ENCODE measurements at regions not wholly inside any gene's neighbourhood (a gene's known extent, or its start where the extent isn't known, plus 50 kb on each side); places are given as distances from the start of the nearest gene placed in this dataset.
"Not testable (repeated sequence)": the region's sequence is repeated elsewhere in the genome, so short reads cannot be mapped to it uniquely, and the experiment has no call there.

GRCh38 chr7:66522518-66522917 is 106.2 kb upstream of the KCTD7 start:
- no peak for TF ChIP-seq FOXP2 (optimal IDR thresholded peaks at IDR 0.05; ENCODE audit: control extremely low read depth, extremely low read length, insufficient read depth)
- no peak for TF ChIP-seq EZH2 (IDR thresholded peaks at IDR 0.05)
- TF ChIP-seq POLR2AphosphoS5 (IDR thresholded peaks at IDR 0.05; ENCODE audit: borderline replicate concordance, low read depth, low read length): no peak
- H3K36me3 ChIP-seq (ENCODE audit: insufficient read depth, low read length): no peaks in the 10 kb centered on the region
- DNase-seq (ENCODE audit: low read depth, low spot score): no peak
- H3K27ac ChIP-seq: no peak overlapping the region
- H3K9ac ChIP-seq (ENCODE audit: insufficient read length): no peak overlapping the region
- H3K4me3 ChIP-seq: no peak overlapping the region
- no peaks in the 10 kb centered on the region for H3K9me3 ChIP-seq (ENCODE audit: low read depth, low read length)

GRCh38 chr7:66523409-66523808 is 105.3 kb upstream of the KCTD7 start:
- Histone ChIP-seq H3K9ac (ENCODE audit: insufficient read length) (no peak overlapping the region), H3K27ac (no peak overlapping the region), H3K4me3 (no peak overlapping the region), H3K36me3 (ENCODE audit: insufficient read depth, low read length) (no peaks in the 10 kb centered on the region), H3K9me3 (ENCODE audit: low read depth, low read length) (no peaks in the 10 kb centered on the region)
- no peak for DNase-seq (ENCODE audit: low read depth, low spot score)
- TF ChIP-seq FOXP2 (optimal IDR thresholded peaks at IDR 0.05; ENCODE audit: control extremely low read depth, extremely low read length, insufficient read depth) (no peak), EZH2 (IDR thresholded peaks at IDR 0.05) (no peak), POLR2AphosphoS5 (IDR thresholded peaks at IDR 0.05; ENCODE audit: borderline replicate concordance, low read depth, low read length) (no peak)

GRCh38 chr7:66524738-66525137 is 103.9 kb upstream of the KCTD7 start:
- Histone ChIP-seq H3K9ac (ENCODE audit: insufficient read length) (no peak overlapping the region), H3K27ac (no peak overlapping the region), H3K4me3 (no peak overlapping the region), H3K36me3 (ENCODE audit: insufficient read depth, low read length) (no peaks in the 10 kb centered on the region), H3K9me3 (ENCODE audit: low read depth, low read length) (no peaks in the 10 kb centered on the region)
- TF ChIP-seq POLR2AphosphoS5 (IDR thresholded peaks at IDR 0.05; ENCODE audit: borderline replicate concordance, low read depth, low read length): no peak; the same call in 1 of the 2 replicates
- no peak for TF ChIP-seq EZH2 (IDR thresholded peaks at IDR 0.05)
- TF ChIP-seq FOXP2 (optimal IDR thresholded peaks at IDR 0.05; ENCODE audit: control extremely low read depth, extremely low read length, insufficient read depth): no peak
- no peak for DNase-seq (ENCODE audit: low read depth, low spot score)

- not testable (repeated sequence) for H3K9me3 ChIP-seq (ENCODE audit: low read depth, low read length); DNase-seq (ENCODE audit: low read depth, low spot score); H3K4me3 ChIP-seq; H3K9ac ChIP-seq (ENCODE audit: insufficient read length); H3K36me3 ChIP-seq (ENCODE audit: insufficient read depth, low read length); H3K27ac ChIP-seq
Measured at GRCh38 chr7:66526782-66527181, 101.9 kb upstream of the KCTD7 start.

GRCh38 chr7:66528652-66529051 is 100.0 kb upstream of the KCTD7 start:
- Histone ChIP-seq H3K36me3 (ENCODE audit: insufficient read depth, low read length) (no peaks in the 10 kb centered on the region), H3K9ac (ENCODE audit: insufficient read length) (no peak overlapping the region), H3K9me3 (ENCODE audit: low read depth, low read length) (no peaks in the 10 kb centered on the region), H3K27ac (no peak overlapping the region), H3K4me3 (no peak overlapping the region)
- DNase-seq (ENCODE audit: low read depth, low spot score): no peak
- no peak for TF ChIP-seq EZH2 (IDR thresholded peaks at IDR 0.05)
- no peak for TF ChIP-seq POLR2AphosphoS5 (IDR thresholded peaks at IDR 0.05; ENCODE audit: borderline replicate concordance, low read depth, low read length)
- TF ChIP-seq FOXP2 (optimal IDR thresholded peaks at IDR 0.05; ENCODE audit: control extremely low read depth, extremely low read length, insufficient read depth): no peak

- no peak overlapping the region for H3K4me3 ChIP-seq
- TF ChIP-seq POLR2AphosphoS5 (IDR thresholded peaks at IDR 0.05; ENCODE audit: borderline replicate concordance, low read depth, low read length) (no peak), FOXP2 (optimal IDR thresholded peaks at IDR 0.05; ENCODE audit: control extremely low read depth, extremely low read length, insufficient read depth) (no peak), EZH2 (IDR thresholded peaks at IDR 0.05) (no peak)
- no peak overlapping the region for H3K9ac ChIP-seq (ENCODE audit: insufficient read length)
- H3K9me3 ChIP-seq (ENCODE audit: low read depth, low read length): no peaks in the 10 kb centered on the region
- no peaks in the 10 kb centered on the region for H3K36me3 ChIP-seq (ENCODE audit: insufficient read depth, low read length)
- no peak overlapping the region for H3K27ac ChIP-seq
- no peak for DNase-seq (ENCODE audit: low read depth, low spot score)
Measured at GRCh38 chr7:66529883-66530610, 98.6 kb upstream of the KCTD7 start.

- Histone ChIP-seq H3K4me3 (no peak overlapping the region), H3K9ac (ENCODE audit: insufficient read length) (no peak overlapping the region), H3K36me3 (ENCODE audit: insufficient read depth, low read length) (no peaks in the 10 kb centered on the region), H3K9me3 (ENCODE audit: low read depth, low read length) (no peaks in the 10 kb centered on the region), H3K27ac (no peak overlapping the region)
- DNase-seq (ENCODE audit: low read depth, low spot score): no peak
- TF ChIP-seq POLR2AphosphoS5 (IDR thresholded peaks at IDR 0.05; ENCODE audit: borderline replicate concordance, low read depth, low read length) (no peak), FOXP2 (optimal IDR thresholded peaks at IDR 0.05; ENCODE audit: control extremely low read depth, extremely low read length, insufficient read depth) (no peak), EZH2 (IDR thresholded peaks at IDR 0.05) (no peak)
Measured at GRCh38 chr7:66535414-66536329, 93.0 kb upstream of the KCTD7 start.

GRCh38 chr7:66537380-66537779 is 91.3 kb upstream of the KCTD7 start:
- no peaks in the 10 kb centered on the region for H3K36me3 ChIP-seq (ENCODE audit: insufficient read depth, low read length)
- no peak for DNase-seq (ENCODE audit: low read depth, low spot score)
- no peak for TF ChIP-seq FOXP2 (optimal IDR thresholded peaks at IDR 0.05; ENCODE audit: control extremely low read depth, extremely low read length, insufficient read depth)
- TF ChIP-seq EZH2 (IDR thresholded peaks at IDR 0.05): no peak
- no peak for TF ChIP-seq POLR2AphosphoS5 (IDR thresholded peaks at IDR 0.05; ENCODE audit: borderline replicate concordance, low read depth, low read length)
- H3K27ac ChIP-seq: no peak overlapping the region
- H3K4me3 ChIP-seq: no peak overlapping the region
- no peaks in the 10 kb centered on the region for H3K9me3 ChIP-seq (ENCODE audit: low read depth, low read length)
- H3K9ac ChIP-seq (ENCODE audit: insufficient read length): no peak overlapping the region

Measured in SK-N-MC (cell line).